ENCODE measurements at regions not wholly inside any gene's neighbourhood (a gene's known extent, or its start where the extent isn't known, plus 50 kb on each side); places are given as distances from the start of the nearest gene placed in this dataset.

- peaks cover 20% of the 10 kb centered on the region for H3K4me1 ChIP-seq (ENCODE audit: insufficient read depth)
- TF ChIP-seq EZH2 (IDR thresholded peaks at IDR 0.05; ENCODE audit: insufficient read depth, poor library complexity, severe bottlenecking) = no peak
- TF ChIP-seq EZH2phosphoT487 (IDR thresholded peaks at IDR 0.05; ENCODE audit: insufficient read depth, low read depth) = no peak
- no peaks in the 10 kb centered on the region for H4K20me1 ChIP-seq (ENCODE audit: insufficient read depth)
- no peak overlapping the region for H3K27ac ChIP-seq
- peaks cover 3% of the 10 kb centered on the region; the same call in 1 of the 2 replicates for H3F3A ChIP-seq (ENCODE audit: insufficient read depth)
- H3K9ac ChIP-seq = no peak overlapping the region
- H3K9me2 ChIP-seq (ENCODE audit: insufficient read depth) = no peaks in the 10 kb centered on the region
- no peak for DNase-seq
- H3K36me3 ChIP-seq (ENCODE audit: low read depth) = no peaks in the 10 kb centered on the region
- 81 to 83% methylated on average over 6 of the region's 6 CpGs for WGBS, 2 experiments (ENCODE audit: low coverage in 1 of 2, low lambda C conversion rate in 2 of 2, missing lambda C conversion rate in 2 of 2)
- no peak overlapping the region for H3K4me3 ChIP-seq
- no peaks in the 10 kb centered on the region for H3K27me3 ChIP-seq (replicated peaks; ENCODE audit: insufficient read depth)
- H3K4me2 ChIP-seq (ENCODE audit: unreplicated experiment) = no peak overlapping the region
- H3K9me3 ChIP-seq (ENCODE audit: low read depth) = no peaks in the 10 kb centered on the region
- in situ Hi-C loops (cut with MboI) = no loop called here
- no peaks in the 10 kb centered on the region for H3K79me2 ChIP-seq (ENCODE audit: insufficient read depth)
- H2AFZ ChIP-seq = no peak overlapping the region
Observed at GRCh38 chr17:69818467-69818866, 256.6 kb upstream of the KCNJ16 start.

DNA sequence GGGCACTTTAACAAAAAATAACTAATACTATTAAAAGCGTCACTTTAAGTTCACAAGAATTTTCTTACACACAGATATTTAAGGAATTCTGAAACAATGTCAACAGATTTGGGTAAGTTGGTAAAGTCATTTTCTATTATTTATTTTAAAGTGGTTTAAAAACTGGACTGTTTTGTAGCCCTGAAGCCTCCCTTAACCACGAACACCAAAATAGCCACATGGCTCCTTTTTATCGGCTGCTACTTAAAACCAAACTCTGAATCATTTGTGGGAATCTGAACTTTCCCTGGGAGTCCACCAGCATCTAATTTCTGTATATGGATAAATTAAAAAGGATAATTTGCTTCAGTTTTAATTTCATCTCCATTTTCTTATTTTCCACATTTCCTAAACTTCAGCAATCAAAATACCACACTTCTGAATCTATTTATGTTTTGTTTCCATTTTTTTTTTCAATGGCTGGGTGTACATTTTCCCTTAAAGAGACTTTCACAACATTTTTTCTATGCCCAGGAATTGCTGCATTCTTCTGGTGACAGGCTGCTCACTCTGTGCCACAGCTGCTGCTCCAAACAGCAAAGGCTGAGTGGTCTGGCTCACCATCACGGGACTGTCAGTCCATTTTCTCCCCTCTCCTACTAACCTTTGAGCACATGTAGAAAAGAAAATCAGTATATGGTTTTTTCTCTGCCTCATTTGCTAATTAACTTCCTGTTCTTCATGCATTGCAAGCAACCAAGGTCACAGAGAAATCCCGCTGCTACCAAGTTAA, 255.5 kb upstream of the KCNJ16 start:
- in situ Hi-C loops (cut with MboI) = no loop called here
- TF ChIP-seq EZH2 (IDR thresholded peaks at IDR 0.05; ENCODE audit: insufficient read depth, poor library complexity, severe bottlenecking) (no peak), EZH2phosphoT487 (IDR thresholded peaks at IDR 0.05; ENCODE audit: insufficient read depth, low read depth) (no peak)
- Histone ChIP-seq H3K9me3 (ENCODE audit: low read depth) (no peaks in the 10 kb centered on the region), H3K27ac (no peak overlapping the region), H3K4me2 (ENCODE audit: unreplicated experiment) (no peak overlapping the region), H3K4me3 (no peak overlapping the region), H3F3A (ENCODE audit: insufficient read depth) (peaks cover 3% of the 10 kb centered on the region; the same call in 1 of the 2 replicates), H3K36me3 (ENCODE audit: low read depth) (no peaks in the 10 kb centered on the region), H3K9me2 (ENCODE audit: insufficient read depth) (no peaks in the 10 kb centered on the region), H3K4me1 (ENCODE audit: insufficient read depth) (peaks cover 13% of the 10 kb centered on the region), H3K9ac (no peak overlapping the region), H3K79me2 (ENCODE audit: insufficient read depth) (no peaks in the 10 kb centered on the region), H2AFZ (no peak overlapping the region; the same call in 1 of the 2 replicates), H4K20me1 (ENCODE audit: insufficient read depth) (no peaks in the 10 kb centered on the region), H3K27me3 (replicated peaks; ENCODE audit: insufficient read depth) (no peaks in the 10 kb centered on the region)
- 73 to 74% methylated on average over 5 of the region's 5 CpGs for WGBS, 2 experiments (ENCODE audit: low coverage in 1 of 2, low lambda C conversion rate in 2 of 2, missing lambda C conversion rate in 2 of 2)
- peak; percentile 38 for DNase-seq

GRCh38 chr17:69820876-69821473, 254.1 kb upstream of the KCNJ16 start:
- Histone ChIP-seq H3K9me2 (ENCODE audit: insufficient read depth) (no peaks in the 10 kb centered on the region), H2AFZ (no peak overlapping the region), H3K9me3 (ENCODE audit: low read depth) (no peaks in the 10 kb centered on the region), H4K20me1 (ENCODE audit: insufficient read depth) (no peaks in the 10 kb centered on the region), H3F3A (ENCODE audit: insufficient read depth) (peaks cover 3% of the 10 kb centered on the region; the same call in 1 of the 2 replicates), H3K4me1 (ENCODE audit: insufficient read depth) (peaks cover 13% of the 10 kb centered on the region), H3K27me3 (replicated peaks; ENCODE audit: insufficient read depth) (no peaks in the 10 kb centered on the region), H3K9ac (no peak overlapping the region), H3K4me3 (no peak overlapping the region), H3K79me2 (ENCODE audit: insufficient read depth) (no peaks in the 10 kb centered on the region), H3K36me3 (ENCODE audit: low read depth) (no peaks in the 10 kb centered on the region), H3K27ac (no peak overlapping the region), H3K4me2 (ENCODE audit: unreplicated experiment) (no peak overlapping the region)
- no peak for DNase-seq
- in situ Hi-C loops (cut with MboI) = no loop called here
- TF ChIP-seq EZH2phosphoT487 (IDR thresholded peaks at IDR 0.05; ENCODE audit: insufficient read depth, low read depth) (no peak), EZH2 (IDR thresholded peaks at IDR 0.05; ENCODE audit: insufficient read depth, poor library complexity, severe bottlenecking) (no peak)
- 92 to 93% methylated on average over 6 of the region's 6 CpGs for WGBS, 2 experiments (ENCODE audit: low coverage in 1 of 2, low lambda C conversion rate in 2 of 2, missing lambda C conversion rate in 2 of 2)

DNA sequence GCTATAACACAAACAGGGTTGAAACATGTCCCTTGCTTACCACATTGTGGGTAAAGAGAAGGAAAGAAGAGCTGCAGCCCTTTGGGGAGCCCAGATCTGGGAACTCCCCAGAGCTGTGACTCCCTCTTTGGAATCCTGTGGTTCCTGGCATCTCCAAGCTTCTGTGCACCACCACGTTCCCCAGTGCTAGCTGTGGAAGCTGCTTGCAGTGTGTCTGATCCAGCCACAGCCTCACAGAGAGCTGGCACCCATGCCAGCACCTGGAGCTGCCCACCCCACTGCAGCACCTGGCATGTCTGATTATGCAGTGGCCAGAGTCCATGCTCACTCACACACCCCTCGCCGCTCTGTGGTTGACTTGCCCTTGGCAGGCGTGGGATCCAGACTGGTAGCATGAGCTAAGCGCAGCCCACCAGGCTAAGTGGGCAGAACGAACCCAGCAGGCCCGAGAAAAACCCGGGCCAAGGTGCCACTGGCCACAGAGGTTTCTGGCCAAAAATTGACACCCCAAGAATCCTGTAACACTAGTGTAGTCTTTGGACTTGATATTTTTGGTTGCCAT, 252.6 kb upstream of the KCNJ16 start:
- Histone ChIP-seq H3F3A (ENCODE audit: insufficient read depth) (peaks cover 3% of the 10 kb centered on the region; the same call in 1 of the 2 replicates), H3K9ac (no peak overlapping the region), H3K36me3 (ENCODE audit: low read depth) (no peaks in the 10 kb centered on the region), H3K79me2 (ENCODE audit: insufficient read depth) (no peaks in the 10 kb centered on the region), H2AFZ (no peak overlapping the region), H3K4me1 (ENCODE audit: insufficient read depth) (peaks cover 13% of the 10 kb centered on the region), H4K20me1 (ENCODE audit: insufficient read depth) (no peaks in the 10 kb centered on the region), H3K27ac (no peak overlapping the region), H3K9me2 (ENCODE audit: insufficient read depth) (no peaks in the 10 kb centered on the region), H3K27me3 (replicated peaks; ENCODE audit: insufficient read depth) (no peaks in the 10 kb centered on the region), H3K9me3 (ENCODE audit: low read depth) (no peaks in the 10 kb centered on the region), H3K4me3 (no peak overlapping the region), H3K4me2 (ENCODE audit: unreplicated experiment) (no peak overlapping the region)
- peak; percentile 7 for DNase-seq
- TF ChIP-seq EZH2phosphoT487 (IDR thresholded peaks at IDR 0.05; ENCODE audit: insufficient read depth, low read depth) (no peak), EZH2 (IDR thresholded peaks at IDR 0.05; ENCODE audit: insufficient read depth, poor library complexity, severe bottlenecking) (no peak)
- in situ Hi-C loops (cut with MboI) = no loop called here
- 88 to 93% methylated on average over 7 to 8 of the region's 8 CpGs for WGBS, 2 experiments (ENCODE audit: low coverage in 1 of 2, low lambda C conversion rate in 2 of 2, missing lambda C conversion rate in 2 of 2)

Measured in GM23248 (cell line).